ENCODE measurements at regions not wholly inside any gene's neighbourhood (a gene's known extent, or its start where the extent isn't known, plus 50 kb on each side); places are given as distances from the start of the nearest gene placed in this dataset.
A peak's percentile ranks its signal among the peaks of the same experiment; 100 is the strongest.
"Not testable (repeated sequence)": the region's sequence is repeated elsewhere in the genome, so short reads cannot be mapped to it uniquely, and the experiment has no call there.

DNA sequence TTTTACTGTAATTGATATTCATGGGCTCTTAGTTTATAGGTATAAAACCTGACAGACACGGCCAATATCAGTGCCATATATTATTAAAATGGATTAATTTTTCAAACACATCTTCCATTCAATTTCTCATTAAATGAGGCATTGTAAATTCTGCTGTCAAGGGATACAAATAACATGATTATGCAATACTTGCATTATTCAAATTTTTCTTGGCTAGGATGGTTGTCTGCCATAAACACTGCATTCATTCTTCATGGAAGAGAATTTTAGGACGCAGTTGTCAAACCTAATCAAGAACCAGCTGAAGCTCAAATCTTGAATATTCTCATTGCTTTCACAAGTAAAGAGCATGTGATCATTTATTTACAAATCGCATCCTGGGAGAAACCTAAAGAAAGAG, 255.6 kb downstream of the RDH14 start:
- no peak for DNase-seq

DNA sequence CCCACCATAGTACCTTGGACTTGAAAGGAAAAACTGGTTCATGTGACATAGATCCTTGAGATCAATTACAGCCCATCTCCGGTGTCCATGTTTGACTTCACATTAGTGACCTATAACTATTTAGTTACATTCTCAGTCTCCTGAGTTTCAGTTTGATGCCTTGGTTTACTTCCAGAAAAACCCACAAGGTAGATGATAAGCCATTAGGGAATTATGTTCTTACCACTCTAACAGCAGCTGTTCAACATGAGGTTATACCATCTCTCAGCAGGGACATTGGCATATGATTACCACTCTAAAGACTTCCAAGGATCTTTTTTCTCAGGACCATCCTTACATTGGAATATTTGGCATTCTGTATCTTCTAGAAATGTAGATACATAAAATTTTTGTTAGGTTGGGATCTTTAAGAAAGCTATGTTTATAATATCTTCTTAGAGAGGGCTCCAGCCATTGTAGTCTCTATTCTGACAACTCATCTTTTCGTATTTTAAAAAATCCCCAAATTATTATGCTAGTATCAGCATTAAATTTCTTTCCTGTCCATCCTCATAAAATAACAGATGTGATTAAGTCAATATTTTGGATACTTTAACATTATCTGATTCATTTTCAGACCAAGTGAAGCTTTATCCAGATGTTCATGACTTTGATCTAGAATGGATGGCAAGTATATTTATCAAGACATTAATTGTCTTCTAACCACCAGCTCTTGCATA, 258.9 kb downstream of the RDH14 start:
- no peak for DNase-seq

GRCh38 chr2:18299423-18300212, 260.8 kb downstream of the RDH14 start:
- peak; percentile 20 for DNase-seq

DNA sequence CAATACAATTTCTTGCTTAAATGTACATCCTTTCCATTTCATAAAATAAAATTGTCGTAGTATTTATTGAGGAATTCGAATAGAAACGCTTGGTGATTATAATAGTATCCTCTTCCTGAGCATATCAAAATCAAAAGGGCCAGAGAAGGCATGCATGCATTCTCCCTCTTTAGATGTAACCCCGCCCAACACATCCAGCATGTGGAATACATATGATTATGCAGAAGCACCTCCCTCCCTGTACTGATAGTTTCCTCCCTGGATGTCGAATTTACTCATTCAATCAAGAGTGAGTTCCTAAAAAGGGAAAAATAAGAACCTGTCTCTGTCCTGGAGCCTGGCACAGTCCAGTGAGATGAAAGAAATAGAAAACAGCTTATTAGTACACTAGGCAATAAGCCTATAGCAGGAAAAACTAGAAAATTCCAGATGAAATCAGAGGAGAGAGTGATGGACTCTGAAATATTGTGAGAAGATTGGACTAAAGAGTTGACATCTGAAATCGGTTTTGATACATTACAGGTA, 262.9 kb downstream of the RDH14 start:
- DNase-seq, result no peak

DNA sequence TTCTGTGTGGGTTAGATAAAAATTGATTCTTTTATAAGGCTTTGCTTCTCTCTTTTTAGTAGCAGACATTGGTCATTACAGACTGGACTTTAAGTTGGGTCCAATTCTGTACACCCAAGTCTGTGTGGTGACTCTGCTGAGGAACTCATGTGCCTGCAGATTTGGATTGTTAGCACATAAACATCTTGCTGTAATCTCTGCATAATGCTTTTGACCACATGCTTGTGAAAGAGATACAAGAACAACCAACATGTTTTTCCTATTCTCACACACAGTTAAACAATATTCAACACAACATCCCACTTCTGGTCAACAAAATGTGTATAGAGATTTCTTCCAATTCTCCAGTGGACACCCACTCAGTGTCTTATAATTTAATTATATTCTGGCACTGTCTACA, 270.1 kb downstream of the RDH14 start:
- DNase-seq, result no peak

DNA sequence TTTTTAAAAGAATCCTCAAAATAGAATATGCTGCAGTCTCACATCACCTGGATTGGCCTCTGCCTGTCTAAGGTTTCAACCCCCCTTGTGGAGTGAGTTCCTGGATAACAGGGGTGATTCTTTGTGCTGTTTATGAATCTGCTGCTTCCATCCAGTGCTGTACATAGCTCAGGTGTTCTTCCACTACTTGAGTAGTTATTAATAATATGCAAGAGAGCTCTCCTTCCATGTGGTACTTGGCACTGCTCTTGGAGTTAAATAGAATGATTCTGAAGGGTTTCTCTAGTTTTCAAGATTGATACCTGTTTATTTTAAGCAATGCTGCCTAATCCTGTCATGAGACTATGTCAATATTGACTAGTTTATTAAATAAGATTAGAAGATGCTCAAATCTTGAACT, 273.6 kb downstream of the RDH14 start:
- DNase-seq, result no peak

- DNase-seq, result no peak
Measured at GRCh38 chr2:18284331-18284730, 276.1 kb downstream of the RDH14 start.

GRCh38 chr2:18282026-18282425, 278.4 kb downstream of the RDH14 start:
- no peak for DNase-seq

- DNase-seq, result no peak
Measured at GRCh38 chr2:18276583-18277075, 283.8 kb downstream of the RDH14 start.

DNA sequence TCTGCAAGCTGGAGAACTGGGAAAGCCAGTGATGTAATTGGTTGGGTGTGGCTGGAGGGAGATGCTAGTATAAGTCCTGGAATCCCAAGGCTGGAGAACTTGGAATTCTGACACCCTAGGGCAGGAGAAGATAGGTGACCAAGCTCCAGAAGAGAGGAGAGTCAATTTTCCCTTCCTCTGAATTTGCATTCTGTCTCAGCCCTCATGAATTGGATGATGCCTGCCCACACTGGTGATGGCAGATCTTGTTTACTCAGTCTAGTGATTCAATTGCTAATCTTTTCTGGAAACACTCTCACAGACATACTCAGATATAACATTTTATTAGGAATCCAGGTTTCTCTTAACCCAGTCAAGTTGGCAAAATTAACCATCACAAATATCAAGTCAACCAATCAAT, 287.2 kb downstream of the RDH14 start:
- no peak for DNase-seq

- no peak for DNase-seq
Measured at GRCh38 chr2:18272148-18272494, 288.3 kb downstream of the RDH14 start.

- DNase-seq, result no peak
Measured at GRCh38 chr2:18271370-18272147, 288.9 kb downstream of the RDH14 start.

GRCh38 chr2:18268400-18268799, 292.1 kb downstream of the RDH14 start:
- DNase-seq, result no peak

DNA sequence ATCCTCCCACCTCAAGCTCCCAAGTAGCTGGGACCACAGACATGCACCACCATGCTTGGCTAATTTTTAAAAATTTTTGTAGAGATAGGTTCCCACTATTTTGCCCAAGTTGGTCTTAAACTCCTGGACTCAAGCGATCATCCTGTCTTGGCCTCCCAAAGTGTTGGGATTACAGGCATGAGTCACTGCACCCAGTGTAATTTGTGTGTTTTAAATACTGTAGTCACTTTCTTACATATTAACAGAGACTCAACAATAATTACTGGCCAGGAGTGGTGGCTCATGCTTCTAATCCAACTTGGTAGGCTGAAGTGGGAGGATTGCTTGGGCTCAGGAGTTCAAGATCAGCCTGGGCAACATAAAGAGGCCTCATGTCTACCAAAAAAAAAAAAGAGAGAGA, 293.0 kb downstream of the RDH14 start:
- DNase-seq, result no peak

DNA sequence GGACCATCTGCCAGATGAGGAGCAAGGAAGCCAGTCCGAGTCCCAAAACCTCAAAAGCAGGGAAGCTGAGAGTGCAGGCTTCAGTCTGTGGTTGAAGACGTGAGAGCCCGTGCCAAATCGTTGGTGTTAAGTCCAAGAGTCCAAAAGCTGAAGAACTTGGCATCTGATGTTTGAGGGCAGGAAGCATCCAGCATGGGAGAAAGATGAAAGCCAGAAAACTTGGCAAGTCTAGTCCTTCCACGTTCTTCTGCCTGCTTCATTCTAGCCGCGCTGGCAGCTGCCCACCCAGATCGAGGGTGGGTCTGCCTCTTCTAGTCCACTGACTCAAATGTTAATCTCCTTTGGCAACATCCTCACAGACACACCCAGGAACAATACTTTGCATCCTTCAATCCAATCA, 293.8 kb downstream of the RDH14 start:
- DNase-seq, result not testable (repeated sequence)

DNA sequence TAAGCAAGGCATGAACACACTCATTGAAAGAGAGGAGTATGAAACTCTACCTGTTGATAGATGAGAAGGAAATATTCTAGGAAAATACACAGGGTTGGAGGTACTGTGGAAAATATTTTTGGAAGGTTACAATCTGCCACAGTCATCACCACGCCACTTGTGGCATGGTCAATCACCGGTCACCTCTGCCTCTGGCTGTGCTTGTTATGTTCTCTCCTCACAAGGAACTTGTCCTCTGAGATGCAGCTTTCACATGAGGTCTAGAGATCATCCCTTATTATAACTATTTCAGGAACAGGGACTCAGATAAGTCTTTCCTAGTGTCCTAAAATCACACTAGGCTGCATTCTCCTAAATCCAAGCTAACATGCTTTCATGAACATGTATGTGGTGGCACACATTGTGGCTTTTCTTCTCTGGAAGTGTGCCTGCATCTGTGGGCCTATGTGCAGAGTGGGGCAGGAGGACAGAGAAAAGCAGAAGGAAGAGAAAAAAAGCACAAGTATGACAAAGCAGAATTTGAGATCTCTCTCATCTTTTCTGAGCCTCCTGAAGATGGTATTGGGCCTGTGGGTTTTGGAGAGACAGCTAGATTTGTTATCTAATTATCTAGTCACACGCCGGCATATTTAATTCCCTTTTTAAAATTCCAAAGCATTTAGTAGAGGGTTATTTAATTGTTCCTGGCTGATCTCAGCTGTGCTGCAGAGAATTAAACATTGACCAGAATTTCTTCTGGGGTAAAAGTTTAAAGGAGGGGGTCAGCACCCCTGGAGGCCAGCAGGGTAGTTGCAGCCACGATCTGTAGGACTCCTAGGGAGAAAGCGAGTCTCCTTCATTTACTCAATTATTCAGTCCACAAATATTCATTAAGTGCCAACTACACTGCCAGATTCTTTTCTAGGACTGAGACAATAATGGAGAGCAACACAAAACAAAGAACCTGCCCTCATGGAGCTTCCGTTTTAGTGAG, 294.6 kb downstream of the RDH14 start:
- DNase-seq, result no peak

DNA sequence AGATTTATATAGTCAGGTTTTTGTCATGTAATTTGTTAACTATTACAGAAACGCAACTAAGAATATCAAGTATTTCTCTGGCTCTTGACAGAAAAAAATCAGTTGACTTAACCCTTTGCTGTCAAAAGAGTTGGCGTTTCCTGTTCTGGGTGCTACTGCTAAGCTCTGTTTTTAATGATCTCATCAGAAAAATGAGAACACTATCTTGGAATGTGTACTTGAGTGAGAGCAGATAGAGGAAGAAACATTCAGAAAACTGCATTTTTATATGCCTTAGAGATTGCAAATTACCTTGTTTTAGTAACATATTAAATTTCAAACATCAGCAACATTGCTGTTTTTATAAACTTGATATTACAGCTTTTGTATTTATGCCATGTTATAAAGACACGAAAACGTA, 297.9 kb downstream of the RDH14 start:
- DNase-seq, result no peak

DNA sequence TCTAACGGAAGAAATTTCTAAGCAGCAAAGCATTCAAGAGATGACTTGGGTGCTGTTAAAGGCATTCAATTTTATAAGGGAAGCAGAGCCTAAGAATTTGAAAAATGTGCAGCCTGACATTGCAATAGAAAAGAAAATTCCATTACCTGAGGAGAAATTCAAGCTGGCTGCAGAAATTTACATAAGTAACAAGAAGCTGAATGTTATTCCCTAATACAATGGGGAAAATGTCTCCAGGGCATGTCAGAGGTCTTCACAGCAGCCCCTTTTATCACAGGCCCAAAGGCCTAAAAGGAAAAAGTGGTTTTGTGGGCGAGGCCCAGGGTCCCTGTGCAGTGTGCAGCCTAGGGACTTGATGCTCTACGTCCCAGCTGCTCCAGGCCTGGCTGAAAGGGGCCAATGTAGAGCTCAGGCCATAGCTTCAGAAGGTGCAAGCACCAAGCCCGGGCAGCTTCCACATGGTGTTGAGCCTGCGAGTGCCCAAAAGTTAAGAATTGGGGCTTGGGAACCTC, 306.7 kb downstream of the RDH14 start:
- no peak for DNase-seq

- no peak for DNase-seq
Measured at GRCh38 chr2:18251486-18251885, 309.0 kb downstream of the RDH14 start.

DNA sequence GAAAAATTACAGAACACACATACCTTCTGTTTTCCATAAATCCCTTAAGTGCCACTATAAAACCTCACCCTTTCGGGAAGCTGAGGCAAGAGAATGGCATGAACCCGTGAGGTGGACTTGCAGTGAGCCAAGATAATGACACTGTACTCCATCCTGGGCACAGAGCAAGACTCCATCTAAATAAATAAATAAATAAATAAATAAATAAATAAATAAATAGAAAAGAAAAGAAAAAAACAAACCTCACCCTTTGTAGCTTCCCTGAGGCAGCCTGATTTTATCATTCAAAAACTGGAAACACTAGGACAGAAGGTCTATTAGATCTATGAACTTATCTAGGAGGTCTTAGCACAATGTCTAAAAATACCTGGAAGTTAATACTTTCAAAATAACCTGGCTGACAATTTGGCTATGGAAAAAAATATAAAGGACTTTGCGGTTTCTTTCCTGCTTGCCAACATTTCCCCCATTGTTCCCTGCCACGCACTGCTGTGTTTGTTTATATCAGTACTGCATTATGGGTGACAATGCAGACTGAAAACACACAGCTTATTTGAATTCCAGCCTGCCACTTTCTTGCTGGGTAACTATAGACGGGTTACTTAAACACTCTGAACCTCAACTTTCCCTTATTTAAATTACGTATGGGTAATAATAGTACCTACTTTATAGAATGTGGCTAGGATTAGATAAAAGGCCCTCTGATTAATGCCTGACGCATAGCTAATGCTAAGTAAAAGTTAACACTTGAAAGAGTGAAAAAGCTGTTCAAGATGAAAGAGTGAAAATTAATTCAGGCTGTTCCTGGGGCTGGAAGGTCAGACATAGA, 313.0 kb downstream of the RDH14 start:
- no peak for DNase-seq

GRCh38 chr2:18245375-18245774, 315.1 kb downstream of the RDH14 start:
- DNase-seq, result no peak
